ENCODE measurements at regions not wholly inside any gene's neighbourhood (a gene's known extent, or its start where the extent isn't known, plus 50 kb on each side); places are given as distances from the start of the nearest gene placed in this dataset.

- 0 out of 2 replicates have a peak, but pooled peaks have one; percentile 2 for TF ChIP-seq CTCF (conservative IDR thresholded peaks at IDR 0.05; ENCODE audit: low read depth, low read length)
- no peak for TF ChIP-seq CEBPB (IDR thresholded peaks at IDR 0.05; ENCODE audit: low read depth, low read length)
- no peak for TF ChIP-seq POLR2A (IDR thresholded peaks at IDR 0.05; ENCODE audit: low read depth, low read length)
- TF ChIP-seq USF2 (IDR thresholded peaks at IDR 0.05; ENCODE audit: low read depth, low read length): no peak
- no peak for TF ChIP-seq RAD21 (IDR thresholded peaks at IDR 0.05; ENCODE audit: low read length)
- TF ChIP-seq SMC3 (IDR thresholded peaks at IDR 0.05; ENCODE audit: low read depth, low read length): no peak
Observed at GRCh38 chr4:189802884-189803283, 137.8 kb upstream of the FRG1 start.

Measured in IMR-90 (cell line).